K562 (cell line): ENCODE measurements at regions not wholly inside any gene's neighbourhood (a gene's known extent, or its start where the extent isn't known, plus 50 kb on each side); places are given as distances from the start of the nearest gene placed in this dataset.

Source experiments
- ARNT ChIP-seq, 2 experiments: fragments of 450-650 bp; IDR thresholded peaks; 2 replicates each; pipeline ENCODE4 v1.6.1; 2016; ENCODE audit warnings: mild to moderate bottlenecking in 1 of 2
- CBX8 ChIP-seq: fragments of 200-600 bp; sonication (generic); IDR thresholded peaks from 2 replicates; pipeline ENCODE4 v1.6.1; 2012; ENCODE audit warnings: borderline replicate concordance, mixed run types, low read depth, mild to moderate bottlenecking, moderate library complexity, mixed read lengths, low read length, control low read depth, inconsistent platforms; ENCODE audit not compliant: poor library complexity, severe bottlenecking; ENCODE audit errors: extremely low read depth
- CREM ChIP-seq: IDR thresholded peaks from 2 replicates; pipeline ENCODE4 v1.6.1; 2014; ENCODE audit warnings: antibody characterized with exemption, low read depth
- FOXM1 ChIP-seq, 2 experiments: fragments of 450-650 bp in 1 of 2; sonication (generic) in 1 of 2; formaldehyde crosslinking in 1 of 2; IDR thresholded peaks; 2 replicates each; pipeline versions ENCODE4 v1.6.1 to v1.9.0; 2017 to 2022; ENCODE audit warnings: low read depth in 2 of 2, mild to moderate bottlenecking in 2 of 2, missing genetic modification reagents in 1 of 2, moderate library complexity in 1 of 2
- KLF6 ChIP-seq: fragments of 250-450 bp; sonication (Bioruptor Pico); IDR thresholded peaks from 2 replicates; pipeline ENCODE4 v1.4.0; 2020; ENCODE audit warnings: mild to moderate bottlenecking, moderate library complexity, borderline replicate concordance
- PCBP1 ChIP-seq: fragments of 200-400 bp; formaldehyde crosslinking; IDR thresholded peaks from 2 replicates; pipeline ENCODE4 v1.6.1; 2018; ENCODE audit warnings: mild to moderate bottlenecking, low read depth, low read length; ENCODE audit not compliant: poor library complexity, severe bottlenecking
- RB1 ChIP-seq: fragments of 450-650 bp; IDR thresholded peaks from 2 replicates; pipeline ENCODE4 v1.6.1; 2017; ENCODE audit warnings: low read depth, mild to moderate bottlenecking
- SMAD3 ChIP-seq: fragments of 450-650 bp; formaldehyde crosslinking; conservative IDR thresholded peaks from 2 replicates; pipeline ENCODE4 v1.4.0; 2020; ENCODE audit warnings: mild to moderate bottlenecking
- SMAD4 ChIP-seq: fragments of 250-450 bp; sonication (Bioruptor Pico); conservative IDR thresholded peaks from 2 replicates; pipeline ENCODE4 v1.8.0; 2021; ENCODE audit warnings: inconsistent platforms, mild to moderate bottlenecking, moderate library complexity
- SNRNP70 ChIP-seq: fragments of 200-400 bp; formaldehyde crosslinking; optimal IDR thresholded peaks from 2 replicates; pipeline ENCODE3; 2017; ENCODE audit warnings: low read depth, low read length
- STAG1 ChIP-seq: sonication (generic); formaldehyde crosslinking; IDR thresholded peaks from 2 replicates; pipeline ENCODE4 v1.5.0; 2020; ENCODE audit warnings: missing genetic modification reagents, borderline replicate concordance
- TCF7L2 ChIP-seq: fragments of 150-350 bp; IDR thresholded peaks from 2 replicates; pipeline ENCODE4 v1.6.1; 2016; ENCODE audit warnings: low read depth, mild to moderate bottlenecking, low read length, moderate library complexity
- ZFP1 ChIP-seq: fragments of 450-650 bp; formaldehyde crosslinking; IDR thresholded peaks from 2 replicates; pipeline ENCODE4 v1.4.0; 2020; ENCODE audit warnings: mild to moderate bottlenecking, mixed read lengths
- TF ChIP-seq, protein P1 (sequence below), 2 experiments: fragments of 450-650 bp in 1 of 2; sonication (generic) in 1 of 2; formaldehyde crosslinking; conservative IDR thresholded peaks; 2 replicates each; pipeline versions ENCODE4 v1.4.0 to v1.8.1; 2020 to 2022; ENCODE audit warnings: mild to moderate bottlenecking in 1 of 2, missing genetic modification reagents in 1 of 2
- TF ChIP-seq, protein P2 (sequence below), 3 experiments: fragments of 200-800 bp in 1 of 3; sonication (Bioruptor generic) in 1 of 3; sonication (generic) in 1 of 3; formaldehyde crosslinking in 1 of 3; IDR thresholded peaks; 2 replicates each; pipeline versions ENCODE4 v1.6.1 to v1.8.0; 2016 to 2022; ENCODE audit warnings: mild to moderate bottlenecking in 2 of 3, missing compliant biosample characterization in 2 of 3, missing genetic modification characterization in 2 of 3, missing genetic modification reagents in 1 of 3
- TF ChIP-seq, protein P3 (sequence below): fragments of 450-650 bp; formaldehyde crosslinking; IDR thresholded peaks from 2 replicates; pipeline ENCODE4 v1.4.0; 2020; ENCODE audit warnings: mild to moderate bottlenecking, moderate library complexity
- TF ChIP-seq, protein P4 (sequence below): fragments of 250-450 bp; sonication (Bioruptor Pico); IDR thresholded peaks from 2 replicates; pipeline ENCODE4 v1.4.0; 2020
- TF ChIP-seq, protein P5 (sequence below), 2 experiments: fragments of 450-650 bp; IDR thresholded peaks; 2 replicates each; pipeline ENCODE4 v1.6.1; 2016

DNA sequence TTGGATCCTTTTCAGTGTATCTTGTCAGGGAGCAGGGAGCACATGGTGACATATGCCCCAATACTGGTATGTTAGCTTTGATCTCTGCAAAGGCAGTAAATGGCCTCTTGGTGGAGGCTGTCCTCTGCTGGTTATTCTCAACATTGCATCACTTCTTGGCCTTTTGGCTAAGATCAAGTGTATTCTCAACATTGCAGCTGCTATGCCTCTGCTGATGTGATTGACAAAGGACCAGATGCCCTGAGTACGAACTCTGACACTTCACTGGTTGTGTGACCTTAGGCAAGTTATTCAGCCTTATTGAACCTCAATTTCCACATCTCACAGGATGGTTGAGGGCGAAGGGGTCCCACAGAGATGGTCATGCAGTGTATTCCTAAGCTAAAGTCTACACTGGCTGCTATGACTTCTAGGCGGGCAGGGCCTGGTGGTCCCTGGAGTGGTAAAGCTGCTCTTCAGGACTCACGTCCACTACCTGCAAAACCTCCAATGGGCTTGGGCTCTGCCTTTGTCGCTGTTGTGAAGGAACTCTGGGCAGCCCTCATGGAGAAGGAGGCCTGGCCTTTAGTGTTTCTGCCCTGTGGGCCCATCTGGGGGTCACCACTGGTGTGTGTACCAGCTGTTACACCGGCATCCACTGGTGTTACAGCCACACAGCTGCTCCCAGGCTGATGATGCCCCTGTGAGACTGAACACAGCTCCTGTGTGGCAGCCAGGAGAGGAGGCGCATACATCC is 64.8 kb downstream of the DNTTIP2 start (continued):
- no peak for TF ChIP-seq SMAD3 (CRISPR knock-in tag)
- TF ChIP-seq, protein P1, sequence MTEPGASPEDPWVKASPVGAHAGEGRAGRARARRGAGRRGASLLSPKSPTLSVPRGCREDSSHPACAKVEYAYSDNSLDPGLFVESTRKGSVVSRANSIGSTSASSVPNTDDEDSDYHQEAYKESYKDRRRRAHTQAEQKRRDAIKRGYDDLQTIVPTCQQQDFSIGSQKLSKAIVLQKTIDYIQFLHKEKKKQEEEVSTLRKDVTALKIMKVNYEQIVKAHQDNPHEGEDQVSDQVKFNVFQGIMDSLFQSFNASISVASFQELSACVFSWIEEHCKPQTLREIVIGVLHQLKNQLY (CRISPR knock-in tag; conservative IDR thresholded peaks at IDR 0.05), result no peak
- TF ChIP-seq CREM, result peak; percentile 23; the same call in 1 of the 2 replicates
- TF ChIP-seq CBX8, result no peak
- TF ChIP-seq, protein P2, sequence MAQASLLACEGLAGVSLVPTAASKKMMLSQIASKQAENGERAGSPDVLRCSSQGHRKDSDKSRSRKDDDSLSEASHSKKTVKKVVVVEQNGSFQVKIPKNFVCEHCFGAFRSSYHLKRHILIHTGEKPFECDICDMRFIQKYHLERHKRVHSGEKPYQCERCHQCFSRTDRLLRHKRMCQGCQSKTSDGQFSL (CRISPR knock-in tag; IDR thresholded peaks at IDR 0.05), result no peak
- TF ChIP-seq, protein P2 (tag; IDR thresholded peaks at IDR 0.05), result no peak
- no peak for TF ChIP-seq KLF6 (CRISPR knock-in tag)
- TF ChIP-seq, protein P3, sequence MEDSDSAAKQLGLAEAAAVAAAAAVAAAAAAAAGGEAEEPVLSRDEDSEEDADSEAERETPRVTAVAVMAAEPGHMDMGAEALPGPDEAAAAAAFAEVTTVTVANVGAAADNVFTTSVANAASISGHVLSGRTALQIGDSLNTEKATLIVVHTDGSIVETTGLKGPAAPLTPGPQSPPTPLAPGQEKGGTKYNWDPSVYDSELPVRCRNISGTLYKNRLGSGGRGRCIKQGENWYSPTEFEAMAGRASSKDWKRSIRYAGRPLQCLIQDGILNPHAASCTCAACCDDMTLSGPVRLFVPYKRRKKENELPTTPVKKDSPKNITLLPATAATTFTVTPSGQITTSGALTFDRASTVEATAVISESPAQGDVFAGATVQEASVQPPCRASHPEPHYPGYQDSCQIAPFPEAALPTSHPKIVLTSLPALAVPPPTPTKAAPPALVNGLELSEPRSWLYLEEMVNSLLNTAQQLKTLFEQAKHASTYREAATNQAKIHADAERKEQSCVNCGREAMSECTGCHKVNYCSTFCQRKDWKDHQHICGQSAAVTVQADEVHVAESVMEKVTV (CRISPR knock-in tag), result peak; percentile 99
- TF ChIP-seq ARNT (IDR thresholded peaks at IDR 0.05), result no peak
- TF ChIP-seq PCBP1, result no peak
- TF ChIP-seq, protein P4, sequence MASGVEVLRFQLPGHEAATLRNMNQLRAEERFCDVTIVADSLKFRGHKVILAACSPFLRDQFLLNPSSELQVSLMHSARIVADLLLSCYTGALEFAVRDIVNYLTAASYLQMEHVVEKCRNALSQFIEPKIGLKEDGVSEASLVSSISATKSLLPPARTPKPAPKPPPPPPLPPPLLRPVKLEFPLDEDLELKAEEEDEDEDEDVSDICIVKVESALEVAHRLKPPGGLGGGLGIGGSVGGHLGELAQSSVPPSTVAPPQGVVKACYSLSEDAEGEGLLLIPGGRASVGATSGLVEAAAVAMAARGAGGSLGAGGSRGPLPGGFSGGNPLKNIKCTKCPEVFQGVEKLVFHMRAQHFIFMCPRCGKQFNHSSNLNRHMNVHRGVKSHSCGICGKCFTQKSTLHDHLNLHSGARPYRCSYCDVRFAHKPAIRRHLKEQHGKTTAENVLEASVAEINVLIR (CRISPR knock-in tag), result no peak
- peak; percentile 64 for TF ChIP-seq RB1
- TF ChIP-seq, protein P5, sequence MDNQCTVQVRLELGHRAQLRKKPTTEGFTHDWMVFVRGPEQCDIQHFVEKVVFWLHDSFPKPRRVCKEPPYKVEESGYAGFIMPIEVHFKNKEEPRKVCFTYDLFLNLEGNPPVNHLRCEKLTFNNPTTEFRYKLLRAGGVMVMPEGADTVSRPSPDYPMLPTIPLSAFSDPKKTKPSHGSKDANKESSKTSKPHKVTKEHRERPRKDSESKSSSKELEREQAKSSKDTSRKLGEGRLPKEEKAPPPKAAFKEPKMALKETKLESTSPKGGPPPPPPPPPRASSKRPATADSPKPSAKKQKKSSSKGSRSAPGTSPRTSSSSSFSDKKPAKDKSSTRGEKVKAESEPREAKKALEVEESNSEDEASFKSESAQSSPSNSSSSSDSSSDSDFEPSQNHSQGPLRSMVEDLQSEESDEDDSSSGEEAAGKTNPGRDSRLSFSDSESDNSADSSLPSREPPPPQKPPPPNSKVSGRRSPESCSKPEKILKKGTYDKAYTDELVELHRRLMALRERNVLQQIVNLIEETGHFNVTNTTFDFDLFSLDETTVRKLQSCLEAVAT (IDR thresholded peaks at IDR 0.05), result no peak
- no peak for TF ChIP-seq ZFP1 (CRISPR knock-in tag)
- no peak for TF ChIP-seq SNRNP70
- peak; percentile 68; the same call in 1 of the 2 replicates for TF ChIP-seq STAG1
- TF ChIP-seq SMAD4 (CRISPR knock-in tag), result no peak
- TF ChIP-seq TCF7L2, result no peak
- no peak for TF ChIP-seq FOXM1 (IDR thresholded peaks at IDR 0.05; ENCODE audit: low read depth)
- no peak for TF ChIP-seq FOXM1 (CRISPR knock-in tag; IDR thresholded peaks at IDR 0.05; ENCODE audit: low read depth)
